AG04449 (cell line): ENCODE measurements at regions not wholly inside any gene's neighbourhood (a gene's known extent, or its start where the extent isn't known, plus 50 kb on each side); places are given as distances from the start of the nearest gene placed in this dataset.

ENCODE experiments used
- CTCF ChIA-PET: fragments of 350-600 bp; formaldehyde crosslinking; extraction: SDS; loops from one replicate; lab custom pipeline; 2021; ENCODE audit warnings: antibody characterized with exemption; lab: Yijun Ruan, JAX
- POLR2A ChIA-PET: fragments of 400-600, 350-600 bp; formaldehyde crosslinking; extraction: SDS; loops from one replicate; lab custom pipeline; 2020; ENCODE audit warnings: antibody characterized with exemption, inconsistent platforms; lab: Yijun Ruan, JAX
- DNase-seq: peaks from one replicate; pipeline ENCODE4 v3.0.0-alpha.2; 2010; ENCODE audit warnings: low read depth, low spot score
- H3K4me3 ChIP-seq: 2 replicates; pipeline ENCODE4 v1.5.1; 2011; ENCODE audit warnings: low read depth, mild to moderate bottlenecking, control low read depth, low read length
- TF ChIP-seq, protein P1 (sequence below): IDR thresholded peaks from one replicate; pipeline ENCODE4 v1.5.1; 2011; ENCODE audit warnings: mild to moderate bottlenecking, moderate library complexity, low read length, control low read depth, inconsistent platforms; ENCODE audit not compliant: insufficient read depth; ENCODE audit errors: missing control alignments

DNA sequence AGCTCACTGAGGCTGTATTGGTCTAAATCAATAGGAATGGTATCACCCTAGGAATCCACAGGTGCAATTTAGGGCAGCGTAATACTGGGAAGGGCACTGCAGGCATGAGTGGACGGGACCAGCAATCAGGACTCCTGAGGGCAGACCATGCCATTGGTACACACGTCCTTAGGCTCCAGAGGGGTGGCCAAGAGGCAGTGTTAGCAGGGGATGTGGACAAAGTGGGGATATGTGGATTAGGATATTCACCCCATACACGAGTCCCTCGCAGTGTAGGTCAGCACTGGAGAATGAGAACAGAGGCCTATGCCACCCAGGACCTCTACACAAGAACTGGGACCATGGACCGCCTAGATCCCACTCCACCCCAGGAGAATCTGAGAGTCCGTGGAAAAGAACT, 389.8 kb downstream of the BCL11A start:
- ChIA-PET POLR2A (no interaction called here), CTCF (no interaction called here)
- TF ChIP-seq, protein P1, sequence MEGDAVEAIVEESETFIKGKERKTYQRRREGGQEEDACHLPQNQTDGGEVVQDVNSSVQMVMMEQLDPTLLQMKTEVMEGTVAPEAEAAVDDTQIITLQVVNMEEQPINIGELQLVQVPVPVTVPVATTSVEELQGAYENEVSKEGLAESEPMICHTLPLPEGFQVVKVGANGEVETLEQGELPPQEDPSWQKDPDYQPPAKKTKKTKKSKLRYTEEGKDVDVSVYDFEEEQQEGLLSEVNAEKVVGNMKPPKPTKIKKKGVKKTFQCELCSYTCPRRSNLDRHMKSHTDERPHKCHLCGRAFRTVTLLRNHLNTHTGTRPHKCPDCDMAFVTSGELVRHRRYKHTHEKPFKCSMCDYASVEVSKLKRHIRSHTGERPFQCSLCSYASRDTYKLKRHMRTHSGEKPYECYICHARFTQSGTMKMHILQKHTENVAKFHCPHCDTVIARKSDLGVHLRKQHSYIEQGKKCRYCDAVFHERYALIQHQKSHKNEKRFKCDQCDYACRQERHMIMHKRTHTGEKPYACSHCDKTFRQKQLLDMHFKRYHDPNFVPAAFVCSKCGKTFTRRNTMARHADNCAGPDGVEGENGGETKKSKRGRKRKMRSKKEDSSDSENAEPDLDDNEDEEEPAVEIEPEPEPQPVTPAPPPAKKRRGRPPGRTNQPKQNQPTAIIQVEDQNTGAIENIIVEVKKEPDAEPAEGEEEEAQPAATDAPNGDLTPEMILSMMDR, result no peak
- no peak for DNase-seq
- H3K4me3 ChIP-seq, result no peak overlapping the region

DNA sequence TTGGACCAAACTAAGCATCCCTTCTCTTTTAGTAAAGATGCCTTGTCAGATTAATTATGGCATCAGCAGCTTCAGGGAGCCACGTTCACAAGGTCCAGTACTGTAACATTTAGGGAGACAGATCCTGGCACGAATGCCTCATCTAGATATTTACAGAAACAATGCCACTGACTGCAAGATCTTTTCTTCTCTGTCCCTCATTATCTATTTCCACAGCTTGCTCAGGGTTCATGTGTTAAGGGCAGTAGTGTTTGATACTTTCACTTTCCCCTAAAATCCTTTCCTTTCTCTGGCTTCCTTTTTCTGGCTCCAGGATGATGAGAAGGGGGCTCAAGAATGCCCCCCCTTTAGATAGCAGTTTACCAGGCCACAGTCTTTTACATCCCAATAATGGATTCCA, 393.9 kb downstream of the BCL11A start:
- TF ChIP-seq, protein P1, result no peak
- CTCF ChIA-PET, result no interaction called here
- POLR2A ChIA-PET, result no interaction called here
- DNase-seq, result no peak
- no peak overlapping the region for H3K4me3 ChIP-seq

DNA sequence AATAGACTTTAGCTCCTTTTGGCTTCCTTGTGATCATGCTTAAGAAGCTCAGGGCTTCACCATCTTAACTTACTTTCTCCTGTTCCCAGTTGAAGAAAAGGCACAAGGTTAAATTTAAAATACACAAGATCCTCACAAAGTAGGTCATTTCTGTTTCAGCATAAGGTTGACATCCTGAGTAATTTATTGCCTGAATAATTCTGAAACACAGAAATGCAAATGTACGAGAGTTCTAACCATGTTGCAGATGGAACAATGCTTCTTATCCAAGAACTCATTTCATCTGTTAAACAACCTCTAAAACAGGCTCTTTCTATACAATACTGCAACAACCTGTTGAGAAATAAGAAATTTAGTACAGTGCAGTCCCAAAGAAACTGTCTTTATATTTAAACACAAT, 395.2 kb downstream of the BCL11A start:
- DNase-seq, result no peak
- POLR2A ChIA-PET, result no interaction called here
- CTCF ChIA-PET, result no interaction called here
- TF ChIP-seq, protein P1, result no peak
- H3K4me3 ChIP-seq, result no peak overlapping the region

DNA sequence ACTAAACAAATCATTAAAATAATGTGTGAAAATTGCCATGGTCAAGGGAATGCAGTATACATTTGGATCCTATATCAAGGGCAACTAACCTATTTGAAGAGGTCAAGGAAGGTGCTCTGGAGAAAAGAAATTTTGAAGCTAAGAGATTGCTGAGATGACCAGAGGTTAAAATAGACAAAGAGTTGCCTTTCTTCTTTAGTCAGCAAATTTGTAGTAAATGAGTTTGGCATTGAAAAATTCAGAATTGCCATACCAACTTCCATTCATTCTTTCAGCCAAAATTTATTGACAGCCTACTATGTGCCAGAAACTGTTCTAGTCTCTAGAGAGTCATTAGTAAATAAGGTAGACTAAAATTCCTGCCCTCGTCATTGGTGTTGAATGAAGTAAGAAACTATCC, 396.2 kb downstream of the BCL11A start:
- DNase-seq, result no peak
- POLR2A ChIA-PET, result no interaction called here
- TF ChIP-seq, protein P1, result no peak
- CTCF ChIA-PET, result no interaction called here
- H3K4me3 ChIP-seq, result no peak overlapping the region

DNA sequence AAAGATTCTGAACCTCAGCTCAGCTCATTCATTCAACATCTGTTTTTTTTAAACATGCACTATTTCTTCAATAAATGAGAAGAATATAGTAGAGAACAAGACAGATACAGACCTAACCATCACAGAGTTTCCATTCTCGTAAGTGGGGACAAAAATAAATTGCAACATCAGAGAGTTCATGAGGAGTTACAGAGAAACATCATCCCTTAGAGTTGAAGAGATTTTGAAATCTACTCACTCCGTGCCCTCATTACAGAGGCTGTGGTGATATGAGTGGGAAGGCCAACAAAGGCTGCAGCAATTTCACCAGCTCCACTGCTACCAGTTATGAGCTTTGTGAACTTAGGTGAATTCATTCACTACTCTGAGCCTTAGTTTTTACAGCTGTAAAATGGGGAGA, 399.3 kb downstream of the BCL11A start:
- ChIA-PET POLR2A (no interaction called here), CTCF (no interaction called here)
- TF ChIP-seq, protein P1, result no peak
- no peak overlapping the region for H3K4me3 ChIP-seq
- DNase-seq, result no peak

DNA sequence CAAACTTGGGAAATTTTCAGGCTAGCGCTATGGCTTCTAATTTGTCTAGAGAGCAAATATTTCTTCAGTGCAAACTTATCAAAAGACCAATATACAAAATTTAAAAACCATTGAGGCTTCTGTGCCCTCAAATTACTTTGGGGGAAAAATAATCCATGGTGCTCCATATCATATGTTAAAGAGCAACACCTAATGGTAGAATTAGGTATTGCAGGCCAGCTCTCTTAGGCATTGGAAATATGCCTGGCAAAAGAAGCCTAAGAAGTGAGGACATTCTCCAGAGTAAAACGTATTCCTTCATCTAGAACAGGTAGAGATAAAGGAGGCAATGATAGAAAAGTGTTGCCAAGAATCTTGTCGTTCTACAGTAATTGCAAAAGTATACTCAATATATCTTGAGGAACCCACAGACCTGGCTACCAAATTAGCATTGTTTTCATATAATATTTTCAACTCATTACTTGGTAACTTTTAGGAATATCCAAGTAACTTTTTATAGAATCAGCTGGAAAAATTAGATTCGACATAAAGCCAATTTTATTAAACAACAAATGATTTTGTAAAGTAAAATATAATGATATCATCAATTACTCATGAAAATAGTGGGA, 401.1 kb downstream of the BCL11A start:
- no peak for DNase-seq
- no peak overlapping the region for H3K4me3 ChIP-seq
- POLR2A ChIA-PET, result no interaction called here
- TF ChIP-seq, protein P1, result peak; percentile 34
- CTCF ChIA-PET, result interaction anchor here (0.6 kb wide), 1 partner anchor 672 kb away, joined by 3 read pairs; no protein-coding TSS in a partner anchor
